Loucy (cell line): ENCODE measurements at regions not wholly inside any gene's neighbourhood (a gene's known extent, or its start where the extent isn't known, plus 50 kb on each side); places are given as distances from the start of the nearest gene placed in this dataset.

ENCODE experiments used
- H2AFZ ChIP-seq: fragments of 200-600 bp; sonication (generic); 2 replicates; pipeline ENCODE4 v1.6.0; 2016; ENCODE audit warnings: antibody characterized with exemption, mild to moderate bottlenecking, low read length, moderate library complexity
- H3F3A ChIP-seq: fragments of 200-600 bp; 2 replicates; pipeline ENCODE4 v1.6.0; 2016; ENCODE audit warnings: antibody characterized with exemption, low read depth, mild to moderate bottlenecking
- H3K27me3 ChIP-seq: fragments of 200-600 bp; sonication (generic); 2 replicates; pipeline ENCODE4 v1.6.1; 2014; ENCODE audit warnings: low read length, mild to moderate bottlenecking; ENCODE audit not compliant: insufficient read depth, poor library complexity, severe bottlenecking
- H3K36me3 ChIP-seq: fragments of 200-600 bp; sonication (generic); 2 replicates; pipeline ENCODE4 v1.6.1; 2016; ENCODE audit warnings: low read length; ENCODE audit not compliant: insufficient read depth
- H3K4me1 ChIP-seq: fragments of 200-600 bp; sonication (generic); 2 replicates; pipeline ENCODE4 v1.5.1; 2014; ENCODE audit warnings: low read length, mild to moderate bottlenecking; ENCODE audit not compliant: insufficient read depth, poor library complexity, severe bottlenecking
- H3K4me2 ChIP-seq: fragments of 200-600 bp; sonication (generic); 2 replicates; pipeline ENCODE4 v1.6.0; 2014; ENCODE audit warnings: antibody characterized with exemption, low read length, low read depth, mild to moderate bottlenecking; ENCODE audit not compliant: poor library complexity, severe bottlenecking
- H3K4me3 ChIP-seq: fragments of 200-600 bp; sonication (generic); 2 replicates; pipeline ENCODE4 v1.5.1; 2014; ENCODE audit warnings: low read length, mild to moderate bottlenecking, mixed read lengths; ENCODE audit not compliant: poor library complexity, severe bottlenecking
- H3K79me2 ChIP-seq: fragments of 200-600 bp; sonication (generic); 2 replicates; pipeline ENCODE4 v1.6.1; 2014; ENCODE audit warnings: low read length; ENCODE audit not compliant: insufficient read depth
- H3K9ac ChIP-seq: fragments of 200-600 bp; sonication (generic); 2 replicates; pipeline ENCODE4 v1.6.0; 2014; ENCODE audit warnings: mild to moderate bottlenecking, low read depth, low read length, moderate library complexity; ENCODE audit not compliant: poor library complexity, severe bottlenecking
- H3K9me2 ChIP-seq: fragments of 200-600 bp; sonication (generic); replicated peaks from 2 replicates; pipeline ENCODE4 v1.6.1; 2016; ENCODE audit warnings: low read depth, low read length, mixed read lengths
- H3K9me3 ChIP-seq: fragments of 200-600 bp; sonication (generic); 2 replicates; pipeline ENCODE4 v1.6.1; 2014; ENCODE audit warnings: mild to moderate bottlenecking, antibody characterized with exemption, low read length, low read depth; ENCODE audit not compliant: insufficient read depth
- H4K20me1 ChIP-seq: fragments of 200-600 bp; sonication (generic); 2 replicates; pipeline ENCODE4 v1.6.0; 2014; ENCODE audit warnings: antibody characterized with exemption, low read length, mild to moderate bottlenecking; ENCODE audit not compliant: insufficient read depth, poor library complexity, severe bottlenecking
- EZH2phosphoT487 ChIP-seq: fragments of 200-600 bp; IDR thresholded peaks from 2 replicates; pipeline ENCODE4 v1.6.1; 2018; ENCODE audit warnings: antibody characterized with exemption, mild to moderate bottlenecking, moderate library complexity, borderline replicate concordance
- TF ChIP-seq, protein P1 (sequence below): fragments of 200-600 bp; sonication (generic); conservative IDR thresholded peaks from 2 replicates; pipeline ENCODE4 v1.5.1; 2014; ENCODE audit warnings: mild to moderate bottlenecking, antibody characterized with exemption, low read length

DNA sequence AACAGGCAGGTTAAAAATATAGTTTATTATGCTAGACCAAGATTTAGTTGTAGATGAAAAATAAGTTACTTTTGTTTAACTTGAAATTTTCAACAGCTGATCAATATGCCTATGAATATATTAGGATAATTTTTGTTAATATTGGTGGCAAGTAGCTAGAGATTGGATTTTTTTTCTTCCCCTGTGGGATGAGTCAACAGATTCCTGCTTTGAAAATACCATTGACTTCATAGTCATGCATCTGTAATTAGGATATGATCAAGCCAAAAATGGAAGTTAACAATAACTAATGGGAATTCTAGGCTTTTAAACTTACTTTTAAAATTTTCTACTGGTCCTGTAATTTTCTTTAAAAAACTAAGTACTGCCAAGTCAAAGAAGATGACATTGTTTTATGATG is 211.7 kb downstream of the ZIC1 start:
- H2AFZ ChIP-seq, result no peak overlapping the region
- H3K9ac ChIP-seq, result no peak overlapping the region
- H3K36me3 ChIP-seq, result no peaks in the 10 kb centered on the region
- no peaks in the 10 kb centered on the region for H3K27me3 ChIP-seq
- no peak overlapping the region for H3K4me3 ChIP-seq
- H3K9me2 ChIP-seq, result no peaks in the 10 kb centered on the region
- H4K20me1 ChIP-seq, result no peaks in the 10 kb centered on the region
- H3K9me3 ChIP-seq, result no peaks in the 10 kb centered on the region
- H3K4me2 ChIP-seq, result no peak overlapping the region
- H3K79me2 ChIP-seq, result no peaks in the 10 kb centered on the region
- H3F3A ChIP-seq, result no peaks in the 10 kb centered on the region
- peaks cover 4% of the 10 kb centered on the region for H3K4me1 ChIP-seq
- no peak for TF ChIP-seq EZH2phosphoT487
- TF ChIP-seq, protein P1, sequence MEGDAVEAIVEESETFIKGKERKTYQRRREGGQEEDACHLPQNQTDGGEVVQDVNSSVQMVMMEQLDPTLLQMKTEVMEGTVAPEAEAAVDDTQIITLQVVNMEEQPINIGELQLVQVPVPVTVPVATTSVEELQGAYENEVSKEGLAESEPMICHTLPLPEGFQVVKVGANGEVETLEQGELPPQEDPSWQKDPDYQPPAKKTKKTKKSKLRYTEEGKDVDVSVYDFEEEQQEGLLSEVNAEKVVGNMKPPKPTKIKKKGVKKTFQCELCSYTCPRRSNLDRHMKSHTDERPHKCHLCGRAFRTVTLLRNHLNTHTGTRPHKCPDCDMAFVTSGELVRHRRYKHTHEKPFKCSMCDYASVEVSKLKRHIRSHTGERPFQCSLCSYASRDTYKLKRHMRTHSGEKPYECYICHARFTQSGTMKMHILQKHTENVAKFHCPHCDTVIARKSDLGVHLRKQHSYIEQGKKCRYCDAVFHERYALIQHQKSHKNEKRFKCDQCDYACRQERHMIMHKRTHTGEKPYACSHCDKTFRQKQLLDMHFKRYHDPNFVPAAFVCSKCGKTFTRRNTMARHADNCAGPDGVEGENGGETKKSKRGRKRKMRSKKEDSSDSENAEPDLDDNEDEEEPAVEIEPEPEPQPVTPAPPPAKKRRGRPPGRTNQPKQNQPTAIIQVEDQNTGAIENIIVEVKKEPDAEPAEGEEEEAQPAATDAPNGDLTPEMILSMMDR, result no peak

GRCh38 chr3:147630921-147631415 is 221.8 kb downstream of the ZIC1 start:
- Histone ChIP-seq H3F3A (no peaks in the 10 kb centered on the region), H3K9me3 (no peaks in the 10 kb centered on the region), H3K79me2 (no peaks in the 10 kb centered on the region), H2AFZ (no peak overlapping the region), H3K4me2 (no peak overlapping the region), H3K27me3 (no peaks in the 10 kb centered on the region), H3K9me2 (no peaks in the 10 kb centered on the region), H4K20me1 (no peaks in the 10 kb centered on the region), H3K4me3 (no peak overlapping the region), H3K4me1 (no peaks in the 10 kb centered on the region), H3K9ac (no peak overlapping the region), H3K36me3 (no peaks in the 10 kb centered on the region)
- TF ChIP-seq, protein P1, result no peak
- TF ChIP-seq EZH2phosphoT487, result no peak

GRCh38 chr3:147640781-147641180 is 231.6 kb downstream of the ZIC1 start:
- Histone ChIP-seq H3F3A (no peaks in the 10 kb centered on the region), H3K36me3 (no peaks in the 10 kb centered on the region), H3K27me3 (no peaks in the 10 kb centered on the region), H3K4me1 (no peaks in the 10 kb centered on the region), H4K20me1 (no peaks in the 10 kb centered on the region), H3K9ac (no peak overlapping the region), H2AFZ (no peak overlapping the region), H3K9me3 (peaks cover 10% of the 10 kb centered on the region; the same call in 1 of the 2 replicates), H3K4me3 (no peak overlapping the region), H3K9me2 (no peaks in the 10 kb centered on the region), H3K4me2 (no peak overlapping the region), H3K79me2 (no peaks in the 10 kb centered on the region)
- TF ChIP-seq EZH2phosphoT487, result no peak
- TF ChIP-seq, protein P1, result peak; percentile 46
